Adrenal gland (tissue), 9 donors: ENCODE measurements at regions not wholly inside any gene's neighbourhood (a gene's known extent, or its start where the extent isn't known, plus 50 kb on each side); places are given as distances from the start of the nearest gene placed in this dataset.

Experiments
- DNase-seq, 7 donors: peaks; one replicate each; pipeline ENCODE4 v3.0.0-alpha.2; 2019 to 2020
- H3K27ac ChIP-seq, 5 donors: fragments of 200-600 bp; sonication (generic) in 4 of 5; 1 replicate in 3 of 5; 2 replicates in 2 of 5; pipeline versions ENCODE4 v1.5.1 to v1.8.0; 2016 to 2020; ENCODE audit warnings: mild to moderate bottlenecking in 1 of 5
- H3K27me3 ChIP-seq: fragments of 200-600 bp; 2 replicates; pipeline ENCODE4 v1.8.0; 2021
- H3K36me3 ChIP-seq, 2 donors: fragments of 200-600 bp; replicated peaks in 1 of 2; 1 replicate in 1 of 2; 2 replicates in 1 of 2; pipeline versions ENCODE4 v1.5.1 to v1.8.0; 2018 to 2022
- H3K4me1 ChIP-seq, 2 donors: fragments of 200-600 bp; replicated peaks in 1 of 2; 1 replicate in 1 of 2; 2 replicates in 1 of 2; pipeline versions ENCODE4 v1.5.1 to v1.8.0; 2018 to 2021
- H3K4me3 ChIP-seq, 4 donors: fragments of 200-600 bp; sonication (generic) in 3 of 4; one replicate each; pipeline ENCODE4 v1.5.1; 2016 to 2018
- H3K9me3 ChIP-seq, 3 donors: fragments of 200-600 bp; sonication (generic) in 1 of 3; replicated peaks in 1 of 3; 1 replicate in 2 of 3; 2 replicates in 1 of 3; pipeline versions ENCODE4 v1.5.1 to v1.8.0; 2016 to 2021
- POLR2A ChIP-seq, 2 donors: fragments of 450-650 bp; IDR thresholded peaks; one replicate each; pipeline ENCODE4 v1.6.1; 2017; ENCODE audit warnings: antibody characterized with exemption in 2 of 2, mild to moderate bottlenecking in 2 of 2, moderate library complexity in 1 of 2
- WGBS, 4 donors: extraction: QIAGEN DNeasy Blood & Tissue Kit in 2 of 4; methylation state at CpG; one replicate each; pipeline versions ENCODE4 v1.1.5 to v1.1.7; 2013 to 2017; 5-methylcytosine and 5-hydroxymethylcytosine counted together
- intact Hi-C, 2 donors: fragments of 100-400 bp; cut with DNase I; formaldehyde crosslinking; loops; one replicate each; pipeline versions ENCODE4 v1.14.1 to v1.15.0; 2022 to 2023
- TF ChIP-seq, protein P1 (sequence below), 6 experiments: fragments of 450-650 bp in 4 of 6; fragments of 200-600 bp in 2 of 6; sonication (generic) in 1 of 6; IDR thresholded peaks; 1 replicate in 5 of 6; 2 replicates in 1 of 6; pipeline versions ENCODE4 v1.5.1 to v1.8.0; 2016 to 2021; ENCODE audit warnings: antibody characterized with exemption in 6 of 6, mild to moderate bottlenecking in 2 of 6, moderate library complexity in 1 of 6
- donor health status: healthy with polysubstance abuse.
- donor health status: Bipolar disorder and iron deficiency.
- donor health status: DM: yes; HTN: yes; CAD: no.
- donor health status: DM: no; HTN: no; CAD: no.
- donor health status: DM: no; HTN: no; CAD: no.

DNA sequence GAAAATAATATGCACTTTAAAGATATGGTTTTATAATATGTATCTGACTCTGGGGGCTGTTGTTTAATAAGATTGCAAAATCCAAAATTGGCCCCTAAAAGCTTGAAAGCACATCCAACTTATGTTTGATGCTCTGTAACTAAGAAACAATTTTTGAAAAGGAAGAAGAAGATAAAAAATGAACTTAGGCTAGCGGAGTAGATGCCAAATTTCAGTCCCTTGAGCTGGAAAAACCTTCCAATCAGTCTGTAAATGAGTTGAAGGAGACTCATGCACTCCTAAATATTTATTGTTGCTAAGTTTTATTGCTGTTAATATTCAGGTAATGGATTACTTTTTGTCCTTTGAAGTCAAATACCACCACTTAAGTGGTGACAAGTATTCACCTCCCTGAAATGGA is 465.0 kb downstream of the ZEB2 start:
- intact Hi-C loops: no loop called here
- H3K4me3 ChIP-seq: no peak overlapping the region
- TF ChIP-seq, protein P1, sequence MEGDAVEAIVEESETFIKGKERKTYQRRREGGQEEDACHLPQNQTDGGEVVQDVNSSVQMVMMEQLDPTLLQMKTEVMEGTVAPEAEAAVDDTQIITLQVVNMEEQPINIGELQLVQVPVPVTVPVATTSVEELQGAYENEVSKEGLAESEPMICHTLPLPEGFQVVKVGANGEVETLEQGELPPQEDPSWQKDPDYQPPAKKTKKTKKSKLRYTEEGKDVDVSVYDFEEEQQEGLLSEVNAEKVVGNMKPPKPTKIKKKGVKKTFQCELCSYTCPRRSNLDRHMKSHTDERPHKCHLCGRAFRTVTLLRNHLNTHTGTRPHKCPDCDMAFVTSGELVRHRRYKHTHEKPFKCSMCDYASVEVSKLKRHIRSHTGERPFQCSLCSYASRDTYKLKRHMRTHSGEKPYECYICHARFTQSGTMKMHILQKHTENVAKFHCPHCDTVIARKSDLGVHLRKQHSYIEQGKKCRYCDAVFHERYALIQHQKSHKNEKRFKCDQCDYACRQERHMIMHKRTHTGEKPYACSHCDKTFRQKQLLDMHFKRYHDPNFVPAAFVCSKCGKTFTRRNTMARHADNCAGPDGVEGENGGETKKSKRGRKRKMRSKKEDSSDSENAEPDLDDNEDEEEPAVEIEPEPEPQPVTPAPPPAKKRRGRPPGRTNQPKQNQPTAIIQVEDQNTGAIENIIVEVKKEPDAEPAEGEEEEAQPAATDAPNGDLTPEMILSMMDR (IDR thresholded peaks at IDR 0.05): no peak
- no peak for TF ChIP-seq POLR2A (IDR thresholded peaks at IDR 0.05)
- no peak for DNase-seq
- H3K27ac ChIP-seq: no peak overlapping the region
- WGBS, 4 donors: 88 to 91% (median 90%) methylated on average over 1 of the region's 1 CpG
- H3K4me1 ChIP-seq: no peaks in the 10 kb centered on the region
- no peaks in the 10 kb centered on the region for H3K36me3 ChIP-seq
- no peaks in the 10 kb centered on the region for H3K9me3 ChIP-seq
- H3K27me3 ChIP-seq: no peaks in the 10 kb centered on the region

DNA sequence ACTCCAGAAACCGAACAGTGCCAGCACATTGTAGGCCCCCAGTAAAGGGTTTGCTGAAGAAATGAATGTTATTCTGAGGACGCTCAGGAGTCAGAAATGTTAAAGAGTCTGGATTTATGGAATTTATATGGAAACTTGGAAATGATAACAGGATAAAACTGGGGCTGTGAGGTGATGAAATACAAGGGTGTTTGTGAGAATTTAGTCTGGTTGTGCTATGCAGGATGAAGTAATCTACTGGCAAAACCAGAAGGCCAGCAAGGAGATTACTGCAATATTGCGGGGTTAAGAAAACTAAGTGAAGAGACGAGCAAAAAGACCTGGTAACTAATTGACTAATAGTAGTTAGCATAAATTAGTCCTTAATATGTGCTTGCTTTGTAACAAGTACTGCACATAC is 467.8 kb downstream of the ZEB2 start:
- TF ChIP-seq POLR2A (IDR thresholded peaks at IDR 0.05): no peak
- TF ChIP-seq, protein P1 (IDR thresholded peaks at IDR 0.05): no peak
- Histone ChIP-seq H3K4me1 (no peaks in the 10 kb centered on the region), H3K27me3 (no peaks in the 10 kb centered on the region), H3K9me3 (no peaks in the 10 kb centered on the region), H3K4me3 (no peak overlapping the region), H3K36me3 (no peaks in the 10 kb centered on the region), H3K27ac (no peak overlapping the region)
- intact Hi-C loops: no loop called here
- 93 to 98% (median 95%) methylated on average over 4 of the region's 4 CpGs for WGBS, 4 donors
- no peak for DNase-seq

DNA sequence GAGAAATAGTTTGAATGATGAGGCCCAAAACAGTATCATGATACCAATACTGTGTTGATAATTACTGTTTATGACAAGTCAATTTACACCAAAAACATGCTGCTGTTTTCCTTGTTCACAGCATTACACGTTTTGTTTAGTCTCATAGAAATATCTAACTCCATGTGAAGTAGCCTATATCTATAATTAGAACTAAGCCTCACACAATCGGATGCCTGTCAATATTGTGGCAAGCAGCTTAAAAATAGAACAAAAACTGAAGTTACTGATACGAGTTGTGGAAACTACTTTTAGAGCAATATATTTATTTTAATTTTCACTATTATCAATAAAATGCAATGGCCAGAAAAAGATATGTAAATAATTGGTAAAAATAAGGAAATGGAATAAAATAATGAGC is 470.8 kb downstream of the ZEB2 start:
- Histone ChIP-seq H3K4me1 (no peaks in the 10 kb centered on the region), H3K9me3 (no peaks in the 10 kb centered on the region), H3K27ac (no peak overlapping the region), H3K4me3 (no peak overlapping the region), H3K36me3 (no peaks in the 10 kb centered on the region), H3K27me3 (no peaks in the 10 kb centered on the region)
- 75 to 80% (median 77%) methylated on average over 3 of the region's 3 CpGs for WGBS, 4 donors
- TF ChIP-seq, protein P1 (IDR thresholded peaks at IDR 0.05): no peak
- TF ChIP-seq POLR2A (IDR thresholded peaks at IDR 0.05): no peak
- DNase-seq: no peak
- intact Hi-C loops: no loop called here

DNA sequence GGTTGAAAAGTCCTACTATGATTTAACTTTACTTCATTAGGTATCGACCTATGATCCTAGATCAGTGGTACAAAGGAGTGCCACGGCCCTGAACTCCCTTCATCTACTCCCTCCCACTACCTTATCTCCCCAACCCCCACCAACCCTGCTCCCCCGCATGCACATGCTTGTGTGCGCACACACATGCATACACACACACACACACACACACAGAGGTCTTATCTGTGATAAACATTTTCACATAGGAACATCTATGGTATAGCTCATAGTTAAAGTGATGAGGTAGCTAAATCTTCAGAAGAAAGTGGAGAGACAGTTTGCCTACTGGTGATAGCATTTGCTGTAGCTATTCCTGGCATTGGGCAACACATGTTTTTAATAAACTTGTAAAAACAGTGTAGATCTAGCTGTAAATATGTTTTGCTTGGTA is 471.3 kb downstream of the ZEB2 start:
- Histone ChIP-seq H3K27ac (no peak overlapping the region), H3K27me3 (no peaks in the 10 kb centered on the region), H3K4me1 (no peaks in the 10 kb centered on the region), H3K4me3 (no peak overlapping the region), H3K36me3 (no peaks in the 10 kb centered on the region), H3K9me3 (no peaks in the 10 kb centered on the region)
- no peak for DNase-seq
- intact Hi-C loops: no loop called here
- WGBS, 4 donors: 92 to 97% (median 94%) methylated on average over 4 of the region's 4 CpGs
- TF ChIP-seq, protein P1 (IDR thresholded peaks at IDR 0.05): no peak
- no peak for TF ChIP-seq POLR2A (IDR thresholded peaks at IDR 0.05)
